ENCODE measurements at regions not wholly inside any gene's neighbourhood (a gene's known extent, or its start where the extent isn't known, plus 50 kb on each side); places are given as distances from the start of the nearest gene placed in this dataset.

DNA sequence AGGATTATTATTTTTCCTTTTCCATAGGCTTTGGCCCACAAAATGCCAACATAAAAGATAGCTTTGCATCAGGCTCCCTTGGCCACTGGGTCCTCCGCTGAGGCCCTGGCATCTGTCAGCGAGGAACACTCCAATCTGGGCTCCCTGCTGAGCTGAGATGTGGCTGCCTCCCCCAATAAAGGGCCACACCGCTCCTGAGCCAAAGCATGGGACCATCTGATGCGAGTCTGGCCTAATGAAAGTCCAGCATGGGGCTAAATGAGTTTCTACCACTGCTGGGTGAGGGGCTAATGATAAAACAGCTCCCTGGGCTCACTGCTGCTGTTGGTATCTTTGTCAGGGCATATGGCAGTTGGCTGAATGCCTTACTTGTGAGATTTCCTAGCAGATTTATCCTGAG lies 817.5 kb upstream of the SLC35B3 start:
- H3K4me3 ChIP-seq = no peak overlapping the region
- intact Hi-C loops (cut with DNase I) = no loop called here
- no peaks in the 10 kb centered on the region for H3K9me3 ChIP-seq (replicated peaks in 1 of 3)
- no peaks in the 10 kb centered on the region for H3K4me1 ChIP-seq (replicated peaks in 1 of 2)
- H3K27ac ChIP-seq = no peak overlapping the region
- TF ChIP-seq POLR2A (IDR thresholded peaks at IDR 0.05) = no peak
- TF ChIP-seq, protein P1, sequence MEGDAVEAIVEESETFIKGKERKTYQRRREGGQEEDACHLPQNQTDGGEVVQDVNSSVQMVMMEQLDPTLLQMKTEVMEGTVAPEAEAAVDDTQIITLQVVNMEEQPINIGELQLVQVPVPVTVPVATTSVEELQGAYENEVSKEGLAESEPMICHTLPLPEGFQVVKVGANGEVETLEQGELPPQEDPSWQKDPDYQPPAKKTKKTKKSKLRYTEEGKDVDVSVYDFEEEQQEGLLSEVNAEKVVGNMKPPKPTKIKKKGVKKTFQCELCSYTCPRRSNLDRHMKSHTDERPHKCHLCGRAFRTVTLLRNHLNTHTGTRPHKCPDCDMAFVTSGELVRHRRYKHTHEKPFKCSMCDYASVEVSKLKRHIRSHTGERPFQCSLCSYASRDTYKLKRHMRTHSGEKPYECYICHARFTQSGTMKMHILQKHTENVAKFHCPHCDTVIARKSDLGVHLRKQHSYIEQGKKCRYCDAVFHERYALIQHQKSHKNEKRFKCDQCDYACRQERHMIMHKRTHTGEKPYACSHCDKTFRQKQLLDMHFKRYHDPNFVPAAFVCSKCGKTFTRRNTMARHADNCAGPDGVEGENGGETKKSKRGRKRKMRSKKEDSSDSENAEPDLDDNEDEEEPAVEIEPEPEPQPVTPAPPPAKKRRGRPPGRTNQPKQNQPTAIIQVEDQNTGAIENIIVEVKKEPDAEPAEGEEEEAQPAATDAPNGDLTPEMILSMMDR (IDR thresholded peaks at IDR 0.05) = no peak
- WGBS, 4 donors = 66 to 84% (median 77%) methylated on average over 4 of the region's 4 CpGs
- no peaks in the 10 kb centered on the region for H3K36me3 ChIP-seq (replicated peaks in 1 of 2)
- DNase-seq = no peak
- no peaks in the 10 kb centered on the region for H3K27me3 ChIP-seq

DNA sequence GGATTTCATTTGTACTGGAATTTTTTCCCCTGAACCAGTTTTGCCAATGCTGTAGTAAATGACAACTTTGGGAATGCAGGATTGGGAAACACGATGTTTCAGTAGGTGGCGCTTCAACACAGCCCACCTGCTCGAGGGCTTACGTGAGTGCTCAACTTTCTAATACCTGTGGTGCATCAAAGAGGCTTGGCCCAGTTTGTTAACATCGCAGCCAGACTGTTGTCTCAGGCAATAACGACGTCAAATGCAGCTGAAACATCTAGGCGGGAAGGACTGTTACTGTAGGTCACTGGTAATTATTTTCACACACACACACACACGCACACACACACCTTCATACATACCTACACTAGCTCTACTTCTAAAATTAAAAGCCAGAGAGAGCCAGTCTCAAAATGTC lies 815.5 kb upstream of the SLC35B3 start:
- 13 to 25% (median 16%) methylated on average over 5 to 9 of the region's 9 CpGs for WGBS, 4 donors
- Histone ChIP-seq H3K27me3 (no peaks in the 10 kb centered on the region), H3K36me3 (replicated peaks in 1 of 2) (no peaks in the 10 kb centered on the region), H3K27ac (no peak overlapping the region), H3K4me1 (replicated peaks in 1 of 2) (no peaks in the 10 kb centered on the region), H3K9me3 (replicated peaks in 1 of 3) (no peaks in the 10 kb centered on the region), H3K4me3 (no peak overlapping the region)
- TF ChIP-seq, protein P1 (IDR thresholded peaks at IDR 0.05) = no peak
- TF ChIP-seq POLR2A (IDR thresholded peaks at IDR 0.05) = no peak
- no peak for DNase-seq
- intact Hi-C loops (cut with DNase I) = no loop called here

DNA sequence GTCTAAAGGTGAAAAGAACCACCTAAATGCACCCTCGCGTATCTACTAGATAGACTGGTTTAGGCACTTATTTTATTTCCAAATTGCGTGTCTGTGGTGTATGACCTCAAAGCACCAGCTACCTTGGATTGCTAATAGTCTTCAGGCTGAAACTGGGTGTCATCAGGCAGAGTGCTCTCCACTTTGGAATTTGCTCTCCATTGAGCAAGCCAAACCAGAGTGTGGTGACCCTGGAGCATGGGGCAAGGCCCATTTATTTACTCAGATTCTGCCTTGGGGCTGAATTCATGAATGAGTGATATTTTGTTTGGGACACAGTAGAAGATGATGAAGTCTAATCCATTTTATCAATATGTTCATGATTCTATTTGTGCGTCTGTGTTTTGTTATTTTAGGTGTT lies 812.8 kb upstream of the SLC35B3 start:
- no peaks in the 10 kb centered on the region for H3K27me3 ChIP-seq
- intact Hi-C loops (cut with DNase I) = no loop called here
- no peak for TF ChIP-seq POLR2A (IDR thresholded peaks at IDR 0.05)
- TF ChIP-seq, protein P1 (IDR thresholded peaks at IDR 0.05) = no peak
- 85 to 88% (median 86%) methylated on average over 4 of the region's 4 CpGs for WGBS, 4 donors
- H3K4me1 ChIP-seq (replicated peaks in 1 of 2) = no peaks in the 10 kb centered on the region
- no peaks in the 10 kb centered on the region for H3K36me3 ChIP-seq (replicated peaks in 1 of 2)
- H3K4me3 ChIP-seq = no peak overlapping the region
- no peak for DNase-seq
- H3K9me3 ChIP-seq (replicated peaks in 1 of 3) = no peaks in the 10 kb centered on the region
- no peak overlapping the region for H3K27ac ChIP-seq

DNA sequence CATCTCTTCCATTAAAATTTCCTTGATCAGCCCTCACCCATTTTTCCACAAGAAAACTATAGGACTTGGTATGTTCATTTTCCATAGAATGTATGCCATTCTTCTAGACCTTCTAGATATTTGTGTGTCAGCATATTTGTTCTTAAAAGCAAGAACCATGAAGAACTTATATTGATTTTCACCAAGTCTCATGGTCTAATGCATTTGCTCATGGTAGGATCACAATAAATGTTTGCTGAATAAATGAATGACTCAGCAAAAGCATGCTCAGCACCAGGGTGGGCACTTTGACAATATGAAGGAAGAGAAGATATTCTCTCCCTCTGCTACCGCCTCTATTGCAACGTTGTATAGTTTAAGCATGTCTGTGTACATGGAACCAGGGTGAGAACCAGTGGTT lies 805.5 kb upstream of the SLC35B3 start:
- no peaks in the 10 kb centered on the region for H3K36me3 ChIP-seq (replicated peaks in 1 of 2)
- H3K27ac ChIP-seq = no peak overlapping the region
- TF ChIP-seq, protein P1 (IDR thresholded peaks at IDR 0.05) = no peak
- TF ChIP-seq POLR2A (IDR thresholded peaks at IDR 0.05) = no peak
- DNase-seq = no peak
- H3K27me3 ChIP-seq = no peaks in the 10 kb centered on the region
- no peaks in the 10 kb centered on the region for H3K4me1 ChIP-seq (replicated peaks in 1 of 2)
- no peak overlapping the region for H3K4me3 ChIP-seq
- 80 to 91% (median 83%) methylated on average over 2 of the region's 2 CpGs for WGBS, 4 donors
- no peaks in the 10 kb centered on the region for H3K9me3 ChIP-seq (replicated peaks in 1 of 3)
- intact Hi-C loops (cut with DNase I) = no loop called here
